H1 (cell line): ENCODE measurements at regions not wholly inside any gene's neighbourhood (a gene's known extent, or its start where the extent isn't known, plus 50 kb on each side); places are given as distances from the start of the nearest gene placed in this dataset.
A peak's percentile ranks its signal among the peaks of the same experiment; 100 is the strongest.

Experiments
- CTCF ChIA-PET: fragments of 300-600 bp; sonication (Branson Sonifier 250); formaldehyde crosslinking; loops from one replicate; lab custom pipeline; 2021; ENCODE audit not compliant: partially characterized antibody; lab: Charles Lee
- POLR2A ChIA-PET: fragments of 300-600 bp; sonication (Branson Sonifier 250); formaldehyde crosslinking; loops from one replicate; lab custom pipeline; 2021; ENCODE audit warnings: inconsistent platforms; ENCODE audit not compliant: partially characterized antibody; lab: Charles Lee
- DNase-seq, 2 experiments: peaks; one replicate each; pipeline versions ENCODE4 v3.0.0 to v3.0.0-alpha.2; 2010 to 2022; ENCODE audit warnings: low spot score in 2 of 2, low read depth in 1 of 2, mixed read lengths in 1 of 2
- FAIRE-seq: peaks from 2 replicates; lab custom pipeline; 2011; peaks lifted over from hg19 to GRCh38; lab: Jason Lieb, UNC
- H2AFZ ChIP-seq: 2 replicates; pipeline ENCODE4 v1.8.1; 2012; ENCODE audit warnings: low read length, inconsistent platforms
- H2AK5ac ChIP-seq: 2 replicates; pipeline ENCODE4 v1.6.1; 2013; ENCODE audit warnings: low read depth, low read length
- H2BK120ac ChIP-seq: replicated peaks from 2 replicates; pipeline ENCODE3; 2013; ENCODE audit warnings: low read depth, low read length, inconsistent platforms
- H2BK12ac ChIP-seq: 2 replicates; pipeline ENCODE4 v1.6.1; 2013; ENCODE audit warnings: low read depth, low read length
- H2BK15ac ChIP-seq: 2 replicates; pipeline ENCODE4 v1.6.1; 2013; ENCODE audit warnings: low read length
- H2BK20ac ChIP-seq: 2 replicates; pipeline ENCODE4 v1.6.1; 2013; ENCODE audit warnings: low read length
- H2BK5ac ChIP-seq: 2 replicates; pipeline ENCODE4 v1.6.1; 2013; ENCODE audit warnings: low read depth, low read length
- H3K14ac ChIP-seq: 2 replicates; pipeline ENCODE4 v1.6.1; 2013; ENCODE audit warnings: inconsistent platforms; ENCODE audit not compliant: insufficient read length
- H3K18ac ChIP-seq: 2 replicates; pipeline ENCODE4 v1.6.1; 2013; ENCODE audit warnings: low read length; ENCODE audit errors: extremely low read depth
- H3K23ac ChIP-seq: 2 replicates; pipeline ENCODE4 v1.6.1; 2013; ENCODE audit warnings: inconsistent platforms; ENCODE audit not compliant: insufficient read length
- H3K23me2 ChIP-seq: 2 replicates; pipeline ENCODE4 v1.6.1; 2013; ENCODE audit warnings: low read depth, low read length
- H3K27ac ChIP-seq: 2 replicates; pipeline ENCODE4 v1.6.1; 2011; ENCODE audit warnings: low read depth, low read length, inconsistent platforms
- H3K27me3 ChIP-seq, 4 experiments: replicated peaks in 1 of 4; 1 replicate in 1 of 4; 2 replicates in 3 of 4; pipeline versions ENCODE4 v1.6.1 to v1.8.1; 2011 to 2013; ENCODE audit warnings: low read length in 3 of 4, mild to moderate bottlenecking in 3 of 4, inconsistent platforms in 2 of 4, mixed read lengths in 2 of 4, moderate library complexity in 1 of 4; ENCODE audit not compliant: control insufficient read depth in 3 of 4, insufficient read depth in 3 of 4; ENCODE audit errors: extremely low read depth in 1 of 4
- H3K36me3 ChIP-seq, 4 experiments: 2 replicates each; pipeline versions ENCODE4 v1.6.1 to v1.8.1; 2011 to 2013; ENCODE audit warnings: mild to moderate bottlenecking in 4 of 4, low read length in 3 of 4, moderate library complexity in 2 of 4, control low read depth in 1 of 4, inconsistent platforms in 1 of 4; ENCODE audit not compliant: insufficient read depth in 4 of 4, control insufficient read depth in 2 of 4
- H3K4ac ChIP-seq: replicated peaks from 2 replicates; pipeline ENCODE3; 2013; ENCODE audit warnings: low read length, low read depth, mixed read lengths, inconsistent platforms; ENCODE audit not compliant: insufficient read length
- H3K4me1 ChIP-seq, 4 experiments: replicated peaks in 1 of 4; 1 replicate in 1 of 4; 2 replicates in 3 of 4; pipeline versions ENCODE4 v1.6.1 to v1.8.1; 2011 to 2013; ENCODE audit warnings: low read length in 3 of 4, inconsistent platforms in 2 of 4, mixed read lengths in 1 of 4; ENCODE audit not compliant: insufficient read depth in 4 of 4, control insufficient read depth in 3 of 4
- H3K4me2 ChIP-seq, 2 experiments: 2 replicates each; pipeline versions ENCODE4 v1.6.1 to v1.8.1; 2011 to 2013; ENCODE audit warnings: low read depth in 2 of 2, low read length in 2 of 2, control low read depth in 1 of 2, inconsistent platforms in 1 of 2, mild to moderate bottlenecking in 1 of 2; ENCODE audit not compliant: insufficient read depth in 1 of 2
- H3K4me3 ChIP-seq, 4 experiments: fragments of 200-600, 300-600 bp in 1 of 4; sonication (generic), shearing (Covaris generic), sonication (Bioruptor Twin) in 1 of 4; 2 replicates each; pipeline versions ENCODE4 v1.5.1 to v1.8.1; 2011 to 2016; ENCODE audit warnings: low read length in 4 of 4, low read depth in 3 of 4, control low read depth in 2 of 4, inconsistent platforms in 2 of 4, mild to moderate bottlenecking in 2 of 4, mixed read lengths in 1 of 4, moderate library complexity in 1 of 4; ENCODE audit not compliant: insufficient read depth in 2 of 4; ENCODE audit errors: extremely low read depth in 1 of 4
- H3K56ac ChIP-seq: replicated peaks from 2 replicates; pipeline ENCODE3; 2013; ENCODE audit warnings: low read depth, mild to moderate bottlenecking, mixed read lengths, low read length, inconsistent platforms; ENCODE audit not compliant: insufficient read length
- H3K79me1 ChIP-seq: 2 replicates; pipeline ENCODE4 v1.6.1; 2013; ENCODE audit warnings: low read depth, low read length, control low read depth
- H3K79me2 ChIP-seq, 2 experiments: 2 replicates each; pipeline versions ENCODE4 v1.6.1 to v1.8.1; 2012 to 2013; ENCODE audit warnings: low read length in 2 of 2, mild to moderate bottlenecking in 2 of 2, inconsistent platforms in 1 of 2; ENCODE audit not compliant: insufficient read depth in 2 of 2, control insufficient read depth in 1 of 2
- H3K9ac ChIP-seq, 4 experiments: replicated peaks in 1 of 4; 1 replicate in 1 of 4; 2 replicates in 3 of 4; pipeline versions ENCODE4 v1.6.1 to v1.8.1; 2011 to 2013; ENCODE audit warnings: low read depth in 3 of 4, low read length in 3 of 4, control low read depth in 2 of 4, mild to moderate bottlenecking in 2 of 4, moderate library complexity in 2 of 4, inconsistent platforms in 1 of 4; ENCODE audit errors: extremely low read depth in 1 of 4
- H3K9me3 ChIP-seq, 2 experiments: 2 replicates each; pipeline versions ENCODE4 v1.6.1 to v1.8.1; 2012 to 2013; ENCODE audit warnings: mild to moderate bottlenecking in 2 of 2, moderate library complexity in 2 of 2, control low read depth in 1 of 2, inconsistent platforms in 1 of 2, low read depth in 1 of 2, low read length in 1 of 2, mixed read lengths in 1 of 2; ENCODE audit not compliant: insufficient read depth in 2 of 2
- H4K20me1 ChIP-seq, 2 experiments: replicated peaks in 1 of 2; 2 replicates each; pipeline versions ENCODE3 to v1.8.1; 2011 to 2013; ENCODE audit warnings: inconsistent platforms in 2 of 2, low read length in 2 of 2, mild to moderate bottlenecking in 1 of 2; ENCODE audit not compliant: insufficient read depth in 2 of 2, control insufficient read depth in 1 of 2
- H4K5ac ChIP-seq: 2 replicates; pipeline ENCODE4 v1.6.1; 2013; ENCODE audit warnings: low read length, low read depth, mixed read lengths, inconsistent platforms; ENCODE audit not compliant: insufficient read length
- H4K8ac ChIP-seq: 2 replicates; pipeline ENCODE4 v1.8.0; 2013; ENCODE audit warnings: mild to moderate bottlenecking, moderate library complexity, low read length, inconsistent platforms; ENCODE audit not compliant: insufficient read depth; ENCODE audit errors: extremely low read depth
- H4K91ac ChIP-seq: replicated peaks from 2 replicates; pipeline ENCODE3; 2013; ENCODE audit warnings: low read length, mixed read lengths, inconsistent platforms; ENCODE audit not compliant: insufficient read length
- CBX8 ChIP-seq: fragments of 300-800, 300-1000 bp; sonication (generic); IDR thresholded peaks from 2 replicates; pipeline ENCODE4 v1.7.1; 2016; ENCODE audit warnings: low read depth, low read length, borderline replicate concordance
- RAD21 ChIP-seq, 2 experiments: IDR thresholded peaks in 1 of 2; conservative IDR thresholded peaks in 1 of 2; 2 replicates each; pipeline ENCODE4 v1.6.1; 2011; ENCODE audit warnings: low read depth in 2 of 2, low read length in 2 of 2, improper control_type of control experiment in 1 of 2, inconsistent platforms in 1 of 2, mild to moderate bottlenecking in 1 of 2, moderate library complexity in 1 of 2
- SRF ChIP-seq: IDR thresholded peaks from 2 replicates; pipeline ENCODE4 v1.6.1; 2011; ENCODE audit warnings: mild to moderate bottlenecking, low read depth, low read length, moderate library complexity
- WGBS, 2 experiments: shearing (Covaris generic) in 1 of 2; methylation state at CpG; one replicate each; pipeline versions ENCODE4 v1.1.6 to v1.1.7; 2013 to 2015; ENCODE audit warnings: low lambda C conversion rate in 2 of 2, mixed read lengths in 2 of 2, inconsistent platforms in 1 of 2, low coverage in 1 of 2, missing lambda C conversion rate in 1 of 2; ENCODE audit not compliant: insufficient replicate concordance in 2 of 2, insufficient coverage in 1 of 2, insufficient read length in 1 of 2; ENCODE audit errors: extremely low coverage in 1 of 2, missing lambda C conversion rate in 1 of 2; 5-methylcytosine and 5-hydroxymethylcytosine counted together
- TF ChIP-seq, protein P1 (sequence below), 3 experiments: IDR thresholded peaks; 1 replicate in 2 of 3; 2 replicates in 1 of 3; pipeline versions ENCODE4 v1.5.1 to v1.6.1; 2011; ENCODE audit warnings: low read length in 3 of 3, mild to moderate bottlenecking in 3 of 3, inconsistent platforms in 2 of 3, low read depth in 1 of 3, moderate library complexity in 1 of 3; ENCODE audit not compliant: insufficient read depth in 1 of 3; ENCODE audit errors: control extremely low read depth in 1 of 3

DNA sequence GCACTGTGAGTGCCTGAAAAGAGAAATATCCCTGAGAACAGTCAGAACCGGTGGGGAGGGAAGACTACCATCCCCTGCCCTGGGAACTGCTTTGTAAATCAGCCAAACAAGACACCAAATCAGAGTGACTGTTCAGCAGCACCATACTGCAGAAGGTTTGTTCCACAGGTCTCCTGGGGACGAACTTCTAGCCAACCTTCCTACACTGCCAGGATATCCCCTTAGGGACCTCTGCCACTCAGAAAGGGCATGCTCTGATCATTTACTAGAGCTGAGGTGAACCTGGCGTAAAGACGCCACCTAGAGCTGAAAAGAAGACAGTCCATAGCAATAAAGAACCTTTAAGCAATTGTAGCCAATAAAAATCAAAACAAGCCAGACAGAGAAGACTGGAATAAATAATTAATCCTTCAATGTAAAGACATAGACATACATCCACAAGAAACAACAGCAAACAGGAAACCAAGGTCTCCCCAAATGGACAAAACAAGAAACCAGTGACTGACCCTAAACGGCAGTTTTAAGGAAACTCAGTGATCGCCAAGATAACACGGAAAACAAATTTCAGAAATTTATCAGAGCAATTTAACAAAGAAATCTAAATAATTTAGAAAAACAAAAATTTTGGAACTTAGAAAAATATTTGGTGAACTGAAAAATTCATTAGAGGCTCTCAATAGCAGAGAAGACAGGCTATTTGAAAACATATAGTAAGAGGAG lies 228.1 kb upstream of the AMIGO2 start:
- WGBS, 2 experiments = 62% methylated on average over 7 of the region's 7 CpGs; no CpG with 5 or more reads in 1 of the 2 experiments

More for the DNA sequence above, 228.1 kb upstream of the AMIGO2 start:
- Histone ChIP-seq H3K79me2 (no peaks in the 10 kb centered on the region), H3K27me3 (no peaks in the 10 kb centered on the region), H3K4ac (no peak overlapping the region), H2BK20ac (no peak overlapping the region), H4K91ac (no peak overlapping the region), H3K4me2 (no peak overlapping the region), H3K27ac (no peak overlapping the region), H4K8ac (no peak overlapping the region), H2BK12ac (no peak overlapping the region), H2AK5ac (no peak overlapping the region), H3K4me1 (peaks cover 0 to 4% (median 0%) of the 10 kb centered on the region in 4 experiments; a peak in 1 of 7 replicates), H2BK120ac (no peak overlapping the region), H3K23me2 (no peaks in the 10 kb centered on the region), H3K9me3 (no peaks in the 10 kb centered on the region), H2BK5ac (no peak overlapping the region; the same call in 1 of the 2 replicates), H3K79me1 (no peaks in the 10 kb centered on the region), H2AFZ (peak overlapping the region; percentile 85), H3K14ac (no peak overlapping the region), H3K36me3 (no peaks in the 10 kb centered on the region), H3K18ac (no peak overlapping the region), H2BK15ac (no peak overlapping the region), H3K4me3 (no peak overlapping the region), H3K9ac (no peak overlapping the region), H3K23ac (no peak overlapping the region), H3K56ac (no peak overlapping the region), H4K5ac (no peak overlapping the region), H4K20me1 (no peaks in the 10 kb centered on the region)
- CTCF ChIA-PET = interaction anchor here (0.6 to 2.8 kb wide), 15 partner anchors 10 to 275 kb away, joined by 3 to 25 read pairs (median 4); partner anchors contain the start of genes AMIGO2 and PCED1B
- POLR2A ChIA-PET = no interaction called here
- DNase-seq = peak in 1 of 2 experiments; percentile 5
- peak; percentile 92 for FAIRE-seq
- TF ChIP-seq SRF (no peak), CBX8 (no peak), RAD21 (IDR thresholded peaks at IDR 0.05 in 1 of 2, conservative IDR thresholded peaks at IDR 0.05 in 1 of 2; ENCODE audit: low read depth in 2 of 2, low read length in 2 of 2) (peak; percentile 88 to 89)
- TF ChIP-seq, protein P1, sequence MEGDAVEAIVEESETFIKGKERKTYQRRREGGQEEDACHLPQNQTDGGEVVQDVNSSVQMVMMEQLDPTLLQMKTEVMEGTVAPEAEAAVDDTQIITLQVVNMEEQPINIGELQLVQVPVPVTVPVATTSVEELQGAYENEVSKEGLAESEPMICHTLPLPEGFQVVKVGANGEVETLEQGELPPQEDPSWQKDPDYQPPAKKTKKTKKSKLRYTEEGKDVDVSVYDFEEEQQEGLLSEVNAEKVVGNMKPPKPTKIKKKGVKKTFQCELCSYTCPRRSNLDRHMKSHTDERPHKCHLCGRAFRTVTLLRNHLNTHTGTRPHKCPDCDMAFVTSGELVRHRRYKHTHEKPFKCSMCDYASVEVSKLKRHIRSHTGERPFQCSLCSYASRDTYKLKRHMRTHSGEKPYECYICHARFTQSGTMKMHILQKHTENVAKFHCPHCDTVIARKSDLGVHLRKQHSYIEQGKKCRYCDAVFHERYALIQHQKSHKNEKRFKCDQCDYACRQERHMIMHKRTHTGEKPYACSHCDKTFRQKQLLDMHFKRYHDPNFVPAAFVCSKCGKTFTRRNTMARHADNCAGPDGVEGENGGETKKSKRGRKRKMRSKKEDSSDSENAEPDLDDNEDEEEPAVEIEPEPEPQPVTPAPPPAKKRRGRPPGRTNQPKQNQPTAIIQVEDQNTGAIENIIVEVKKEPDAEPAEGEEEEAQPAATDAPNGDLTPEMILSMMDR (IDR thresholded peaks at IDR 0.05; ENCODE audit: control extremely low read depth in 1 of 3, insufficient read depth in 1 of 3, low read depth in 1 of 3, low read length in 3 of 3) = peak in 2 of 3 experiments; percentile 61 to 72; a peak in 3 of 4 replicates
